ENCODE measurements at regions not wholly inside any gene's neighbourhood (a gene's known extent, or its start where the extent isn't known, plus 50 kb on each side); places are given as distances from the start of the nearest gene placed in this dataset.

GRCh38 chr4:154086247-154086646, 297.4 kb upstream of the SFRP2 start:
- 63% methylated on average over 3 of the region's 3 CpGs for WGBS
- Histone ChIP-seq H3K27ac (ENCODE audit: low read depth, low read length) (no peak overlapping the region), H3K4me3 (ENCODE audit: low read length) (no peak overlapping the region), H3K4me1 (ENCODE audit: insufficient read depth, low read length) (no peaks in the 10 kb centered on the region), H3K27me3 (ENCODE audit: insufficient read depth, low read length) (no peaks in the 10 kb centered on the region), H3K9me3 (ENCODE audit: insufficient read depth, low read depth, low read length) (no peaks in the 10 kb centered on the region), H3K9ac (ENCODE audit: low read depth, low read length) (no peak overlapping the region), H3K36me3 (ENCODE audit: insufficient read depth, low read length) (no peaks in the 10 kb centered on the region)

DNA sequence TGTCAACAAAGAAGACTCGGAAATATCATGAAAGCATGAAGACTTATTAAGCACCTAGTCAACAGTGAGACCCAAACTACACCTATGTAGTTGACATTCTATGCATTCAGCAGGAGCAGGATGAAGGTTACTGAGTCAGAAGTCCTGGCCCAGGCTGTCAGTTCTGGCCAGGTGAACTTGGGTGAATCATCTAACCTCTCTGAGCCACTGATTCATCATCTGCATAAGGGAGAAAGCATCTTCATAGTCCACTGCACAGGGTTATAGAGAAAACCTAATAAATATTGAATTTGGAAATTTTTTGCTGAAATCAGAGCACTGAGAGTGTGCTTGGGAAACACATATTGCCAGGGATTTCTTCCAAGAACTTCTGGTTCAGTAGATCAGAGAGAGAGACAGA, 296.0 kb upstream of the SFRP2 start:
- no peak overlapping the region for H3K27ac ChIP-seq (ENCODE audit: low read depth, low read length)
- no peak overlapping the region for H3K9ac ChIP-seq (ENCODE audit: low read depth, low read length)
- 100% methylated on average over 1 of the region's 1 CpG for WGBS
- no peaks in the 10 kb centered on the region for H3K27me3 ChIP-seq (ENCODE audit: insufficient read depth, low read length)
- H3K36me3 ChIP-seq (ENCODE audit: insufficient read depth, low read length), result no peaks in the 10 kb centered on the region
- H3K4me1 ChIP-seq (ENCODE audit: insufficient read depth, low read length), result no peaks in the 10 kb centered on the region
- no peak overlapping the region for H3K4me3 ChIP-seq (ENCODE audit: low read length)
- H3K9me3 ChIP-seq (ENCODE audit: insufficient read depth, low read depth, low read length), result no peaks in the 10 kb centered on the region

- 88% methylated on average over 5 of the region's 5 CpGs for WGBS
- Histone ChIP-seq H3K9ac (ENCODE audit: low read depth, low read length) (no peak overlapping the region), H3K4me3 (ENCODE audit: low read length) (no peak overlapping the region), H3K27me3 (ENCODE audit: insufficient read depth, low read length) (no peaks in the 10 kb centered on the region), H3K4me1 (ENCODE audit: insufficient read depth, low read length) (no peaks in the 10 kb centered on the region), H3K9me3 (ENCODE audit: insufficient read depth, low read depth, low read length) (no peaks in the 10 kb centered on the region), H3K27ac (ENCODE audit: low read depth, low read length) (no peak overlapping the region), H3K36me3 (ENCODE audit: insufficient read depth, low read length) (no peaks in the 10 kb centered on the region)
These were observed 294.1 kb upstream of the SFRP2 start for GRCh38 chr4:154082760-154083535.

DNA sequence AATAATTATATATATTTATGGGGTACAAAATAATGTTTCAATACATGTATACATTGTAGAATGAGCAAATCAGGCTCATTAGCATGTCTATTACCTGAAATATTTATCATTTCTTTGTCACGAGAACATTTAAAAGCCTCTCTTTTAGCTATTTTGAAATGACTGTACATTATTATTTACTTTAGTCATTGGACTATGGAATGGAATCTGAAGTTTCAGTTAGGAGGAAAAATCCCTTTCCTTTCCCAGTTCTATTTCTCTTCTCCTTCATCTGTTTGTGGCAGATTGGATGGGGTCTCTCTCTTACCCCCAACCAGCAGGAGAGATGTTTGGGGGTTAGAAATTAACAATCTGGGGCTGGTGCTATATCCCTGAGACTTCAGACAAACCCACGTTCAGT, 292.5 kb upstream of the SFRP2 start:
- no peaks in the 10 kb centered on the region for H3K27me3 ChIP-seq (ENCODE audit: insufficient read depth, low read length)
- H3K9ac ChIP-seq (ENCODE audit: low read depth, low read length), result no peak overlapping the region
- H3K36me3 ChIP-seq (ENCODE audit: insufficient read depth, low read length), result no peaks in the 10 kb centered on the region
- H3K4me1 ChIP-seq (ENCODE audit: insufficient read depth, low read length), result no peaks in the 10 kb centered on the region
- no peaks in the 10 kb centered on the region for H3K9me3 ChIP-seq (ENCODE audit: insufficient read depth, low read depth, low read length)
- 100% methylated on average over 1 of the region's 2 CpGs for WGBS
- no peak overlapping the region for H3K27ac ChIP-seq (ENCODE audit: low read depth, low read length)
- no peak overlapping the region for H3K4me3 ChIP-seq (ENCODE audit: low read length)

- Histone ChIP-seq H3K9me3 (ENCODE audit: insufficient read depth, low read depth, low read length) (no peaks in the 10 kb centered on the region), H3K4me3 (ENCODE audit: low read length) (no peak overlapping the region)
- 90% methylated on average over 7 of the region's 8 CpGs for WGBS
These were observed 289.8 kb upstream of the SFRP2 start for GRCh38 chr4:154078504-154079350.

GRCh38 chr4:154076921-154077320, 288.0 kb upstream of the SFRP2 start:
- H3K9ac ChIP-seq (ENCODE audit: low read depth, low read length), result no peak overlapping the region
- no peaks in the 10 kb centered on the region for H3K9me3 ChIP-seq (ENCODE audit: insufficient read depth, low read depth, low read length)
- 87% methylated on average over 3 of the region's 4 CpGs for WGBS
- H3K36me3 ChIP-seq (ENCODE audit: insufficient read depth, low read length), result no peaks in the 10 kb centered on the region
- no peaks in the 10 kb centered on the region for H3K4me1 ChIP-seq (ENCODE audit: insufficient read depth, low read length)
- H3K4me3 ChIP-seq (ENCODE audit: low read length), result no peak overlapping the region
- H3K27ac ChIP-seq (ENCODE audit: low read depth, low read length), result no peak overlapping the region
- no peaks in the 10 kb centered on the region for H3K27me3 ChIP-seq (ENCODE audit: insufficient read depth, low read length)

More at GRCh38 chr4:154078504-154079350, 289.8 kb upstream of the SFRP2 start:
- Histone ChIP-seq H3K36me3 (ENCODE audit: insufficient read depth, low read length) (no peaks in the 10 kb centered on the region), H3K27ac (ENCODE audit: low read depth, low read length) (no peak overlapping the region), H3K9ac (ENCODE audit: low read depth, low read length) (no peak overlapping the region), H3K4me1 (ENCODE audit: insufficient read depth, low read length) (no peaks in the 10 kb centered on the region), H3K27me3 (ENCODE audit: insufficient read depth, low read length) (no peaks in the 10 kb centered on the region)

- Histone ChIP-seq H3K36me3 (ENCODE audit: insufficient read depth, low read length) (no peaks in the 10 kb centered on the region), H3K4me1 (ENCODE audit: insufficient read depth, low read length) (no peaks in the 10 kb centered on the region), H3K27me3 (ENCODE audit: insufficient read depth, low read length) (no peaks in the 10 kb centered on the region), H3K9me3 (ENCODE audit: insufficient read depth, low read depth, low read length) (no peaks in the 10 kb centered on the region), H3K27ac (ENCODE audit: low read depth, low read length) (no peak overlapping the region), H3K9ac (ENCODE audit: low read depth, low read length) (no peak overlapping the region), H3K4me3 (ENCODE audit: low read length) (no peak overlapping the region)
- WGBS, result 95% methylated on average over 4 of the region's 4 CpGs
These were observed 284.4 kb upstream of the SFRP2 start for GRCh38 chr4:154073107-154073822.

DNA sequence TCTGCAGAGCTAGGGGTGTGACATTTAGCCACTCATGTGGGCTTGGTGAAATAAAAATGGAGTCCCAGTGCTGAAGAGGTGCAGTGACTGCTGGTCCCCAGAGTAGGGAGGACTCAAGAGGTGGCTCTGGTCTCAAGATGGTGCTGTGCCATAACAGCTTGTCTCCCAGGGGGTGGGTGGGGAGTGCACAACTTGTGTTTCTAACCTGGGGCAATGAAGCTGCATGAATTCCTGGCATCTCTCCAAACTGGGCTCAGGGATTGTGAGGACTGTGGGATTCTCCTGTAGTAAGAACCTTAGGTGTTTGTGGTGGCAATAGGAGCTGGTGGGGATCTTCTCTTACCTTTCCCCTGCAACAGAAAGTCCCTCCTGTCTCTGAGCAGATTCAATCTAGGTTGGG, 278.9 kb upstream of the SFRP2 start:
- no peaks in the 10 kb centered on the region for H3K27me3 ChIP-seq (ENCODE audit: insufficient read depth, low read length)
- H3K9me3 ChIP-seq (ENCODE audit: insufficient read depth, low read depth, low read length), result peaks cover 17% of the 10 kb centered on the region; the same call in 1 of the 2 replicates
- no peaks in the 10 kb centered on the region for H3K36me3 ChIP-seq (ENCODE audit: insufficient read depth, low read length)
- no peak overlapping the region for H3K9ac ChIP-seq (ENCODE audit: low read depth, low read length)
- H3K27ac ChIP-seq (ENCODE audit: low read depth, low read length), result no peak overlapping the region
- no peak overlapping the region for H3K4me3 ChIP-seq (ENCODE audit: low read length)
- no peaks in the 10 kb centered on the region for H3K4me1 ChIP-seq (ENCODE audit: insufficient read depth, low read length)

- Histone ChIP-seq H3K27ac (ENCODE audit: low read depth, low read length) (no peak overlapping the region), H3K27me3 (ENCODE audit: insufficient read depth, low read length) (no peaks in the 10 kb centered on the region), H3K4me1 (ENCODE audit: insufficient read depth, low read length) (no peaks in the 10 kb centered on the region), H3K4me3 (ENCODE audit: low read length) (no peak overlapping the region), H3K9me3 (ENCODE audit: insufficient read depth, low read depth, low read length) (peaks cover 17% of the 10 kb centered on the region; the same call in 1 of the 2 replicates), H3K9ac (ENCODE audit: low read depth, low read length) (no peak overlapping the region), H3K36me3 (ENCODE audit: insufficient read depth, low read length) (no peaks in the 10 kb centered on the region)
These were observed 276.5 kb upstream of the SFRP2 start for GRCh38 chr4:154065368-154065767.

GRCh38 chr4:154064244-154064643, 275.4 kb upstream of the SFRP2 start:
- Histone ChIP-seq H3K4me3 (ENCODE audit: low read length) (no peak overlapping the region), H3K9me3 (ENCODE audit: insufficient read depth, low read depth, low read length) (peaks cover 17% of the 10 kb centered on the region; the same call in 1 of the 2 replicates), H3K4me1 (ENCODE audit: insufficient read depth, low read length) (no peaks in the 10 kb centered on the region), H3K9ac (ENCODE audit: low read depth, low read length) (no peak overlapping the region), H3K27me3 (ENCODE audit: insufficient read depth, low read length) (no peaks in the 10 kb centered on the region), H3K27ac (ENCODE audit: low read depth, low read length) (peak overlapping the region; percentile 59; the same call in 1 of the 2 replicates), H3K36me3 (ENCODE audit: insufficient read depth, low read length) (no peaks in the 10 kb centered on the region)
- no CpG with 5 or more reads among the region's 1 CpG for WGBS

All from HUES64 (cell line).